H1 (cell line): ENCODE measurements at regions not wholly inside any gene's neighbourhood (a gene's known extent, or its start where the extent isn't known, plus 50 kb on each side); places are given as distances from the start of the nearest gene placed in this dataset.

ENCODE experiments used
- CTCF ChIA-PET: fragments of 300-600 bp; sonication (Branson Sonifier 250); formaldehyde crosslinking; loops from one replicate; lab custom pipeline; 2021; ENCODE audit not compliant: partially characterized antibody; lab: Charles Lee
- POLR2A ChIA-PET: fragments of 300-600 bp; sonication (Branson Sonifier 250); formaldehyde crosslinking; loops from one replicate; lab custom pipeline; 2021; ENCODE audit warnings: inconsistent platforms; ENCODE audit not compliant: partially characterized antibody; lab: Charles Lee
- DNase-seq, 2 experiments: peaks; one replicate each; pipeline versions ENCODE4 v3.0.0 to v3.0.0-alpha.2; 2010 to 2022; ENCODE audit warnings: low spot score in 2 of 2, low read depth in 1 of 2, mixed read lengths in 1 of 2
- FAIRE-seq: peaks from 2 replicates; lab custom pipeline; 2011; peaks lifted over from hg19 to GRCh38; lab: Jason Lieb, UNC
- H2AFZ ChIP-seq: 2 replicates; pipeline ENCODE4 v1.8.1; 2012; ENCODE audit warnings: low read length, inconsistent platforms
- H2AK5ac ChIP-seq: 2 replicates; pipeline ENCODE4 v1.6.1; 2013; ENCODE audit warnings: low read depth, low read length
- H2BK120ac ChIP-seq: replicated peaks from 2 replicates; pipeline ENCODE3; 2013; ENCODE audit warnings: low read depth, low read length, inconsistent platforms
- H2BK12ac ChIP-seq: 2 replicates; pipeline ENCODE4 v1.6.1; 2013; ENCODE audit warnings: low read depth, low read length
- H2BK15ac ChIP-seq: 2 replicates; pipeline ENCODE4 v1.6.1; 2013; ENCODE audit warnings: low read length
- H2BK20ac ChIP-seq: 2 replicates; pipeline ENCODE4 v1.6.1; 2013; ENCODE audit warnings: low read length
- H2BK5ac ChIP-seq: 2 replicates; pipeline ENCODE4 v1.6.1; 2013; ENCODE audit warnings: low read depth, low read length
- H3K14ac ChIP-seq: 2 replicates; pipeline ENCODE4 v1.6.1; 2013; ENCODE audit warnings: inconsistent platforms; ENCODE audit not compliant: insufficient read length
- H3K18ac ChIP-seq: 2 replicates; pipeline ENCODE4 v1.6.1; 2013; ENCODE audit warnings: low read length; ENCODE audit errors: extremely low read depth
- H3K23ac ChIP-seq: 2 replicates; pipeline ENCODE4 v1.6.1; 2013; ENCODE audit warnings: inconsistent platforms; ENCODE audit not compliant: insufficient read length
- H3K23me2 ChIP-seq: 2 replicates; pipeline ENCODE4 v1.6.1; 2013; ENCODE audit warnings: low read depth, low read length
- H3K27ac ChIP-seq: 2 replicates; pipeline ENCODE4 v1.6.1; 2011; ENCODE audit warnings: low read depth, low read length, inconsistent platforms
- H3K27me3 ChIP-seq, 4 experiments: replicated peaks in 1 of 4; 1 replicate in 1 of 4; 2 replicates in 3 of 4; pipeline versions ENCODE4 v1.6.1 to v1.8.1; 2011 to 2013; ENCODE audit warnings: low read length in 3 of 4, mild to moderate bottlenecking in 3 of 4, inconsistent platforms in 2 of 4, mixed read lengths in 2 of 4, moderate library complexity in 1 of 4; ENCODE audit not compliant: control insufficient read depth in 3 of 4, insufficient read depth in 3 of 4; ENCODE audit errors: extremely low read depth in 1 of 4
- H3K36me3 ChIP-seq, 4 experiments: 2 replicates each; pipeline versions ENCODE4 v1.6.1 to v1.8.1; 2011 to 2013; ENCODE audit warnings: mild to moderate bottlenecking in 4 of 4, low read length in 3 of 4, moderate library complexity in 2 of 4, control low read depth in 1 of 4, inconsistent platforms in 1 of 4; ENCODE audit not compliant: insufficient read depth in 4 of 4, control insufficient read depth in 2 of 4
- H3K4ac ChIP-seq: replicated peaks from 2 replicates; pipeline ENCODE3; 2013; ENCODE audit warnings: low read length, low read depth, mixed read lengths, inconsistent platforms; ENCODE audit not compliant: insufficient read length
- H3K4me1 ChIP-seq, 4 experiments: replicated peaks in 1 of 4; 1 replicate in 1 of 4; 2 replicates in 3 of 4; pipeline versions ENCODE4 v1.6.1 to v1.8.1; 2011 to 2013; ENCODE audit warnings: low read length in 3 of 4, inconsistent platforms in 2 of 4, mixed read lengths in 1 of 4; ENCODE audit not compliant: insufficient read depth in 4 of 4, control insufficient read depth in 3 of 4
- H3K4me2 ChIP-seq, 2 experiments: 2 replicates each; pipeline versions ENCODE4 v1.6.1 to v1.8.1; 2011 to 2013; ENCODE audit warnings: low read depth in 2 of 2, low read length in 2 of 2, control low read depth in 1 of 2, inconsistent platforms in 1 of 2, mild to moderate bottlenecking in 1 of 2; ENCODE audit not compliant: insufficient read depth in 1 of 2
- H3K4me3 ChIP-seq, 4 experiments: fragments of 200-600, 300-600 bp in 1 of 4; sonication (generic), shearing (Covaris generic), sonication (Bioruptor Twin) in 1 of 4; 2 replicates each; pipeline versions ENCODE4 v1.5.1 to v1.8.1; 2011 to 2016; ENCODE audit warnings: low read length in 4 of 4, low read depth in 3 of 4, control low read depth in 2 of 4, inconsistent platforms in 2 of 4, mild to moderate bottlenecking in 2 of 4, mixed read lengths in 1 of 4, moderate library complexity in 1 of 4; ENCODE audit not compliant: insufficient read depth in 2 of 4; ENCODE audit errors: extremely low read depth in 1 of 4
- H3K56ac ChIP-seq: replicated peaks from 2 replicates; pipeline ENCODE3; 2013; ENCODE audit warnings: low read depth, mild to moderate bottlenecking, mixed read lengths, low read length, inconsistent platforms; ENCODE audit not compliant: insufficient read length
- H3K79me1 ChIP-seq: 2 replicates; pipeline ENCODE4 v1.6.1; 2013; ENCODE audit warnings: low read depth, low read length, control low read depth
- H3K79me2 ChIP-seq, 2 experiments: 2 replicates each; pipeline versions ENCODE4 v1.6.1 to v1.8.1; 2012 to 2013; ENCODE audit warnings: low read length in 2 of 2, mild to moderate bottlenecking in 2 of 2, inconsistent platforms in 1 of 2; ENCODE audit not compliant: insufficient read depth in 2 of 2, control insufficient read depth in 1 of 2
- H3K9ac ChIP-seq, 4 experiments: replicated peaks in 1 of 4; 1 replicate in 1 of 4; 2 replicates in 3 of 4; pipeline versions ENCODE4 v1.6.1 to v1.8.1; 2011 to 2013; ENCODE audit warnings: low read depth in 3 of 4, low read length in 3 of 4, control low read depth in 2 of 4, mild to moderate bottlenecking in 2 of 4, moderate library complexity in 2 of 4, inconsistent platforms in 1 of 4; ENCODE audit errors: extremely low read depth in 1 of 4
- H3K9me3 ChIP-seq, 2 experiments: 2 replicates each; pipeline versions ENCODE4 v1.6.1 to v1.8.1; 2012 to 2013; ENCODE audit warnings: mild to moderate bottlenecking in 2 of 2, moderate library complexity in 2 of 2, control low read depth in 1 of 2, inconsistent platforms in 1 of 2, low read depth in 1 of 2, low read length in 1 of 2, mixed read lengths in 1 of 2; ENCODE audit not compliant: insufficient read depth in 2 of 2
- H4K20me1 ChIP-seq, 2 experiments: replicated peaks in 1 of 2; 2 replicates each; pipeline versions ENCODE3 to v1.8.1; 2011 to 2013; ENCODE audit warnings: inconsistent platforms in 2 of 2, low read length in 2 of 2, mild to moderate bottlenecking in 1 of 2; ENCODE audit not compliant: insufficient read depth in 2 of 2, control insufficient read depth in 1 of 2
- H4K5ac ChIP-seq: 2 replicates; pipeline ENCODE4 v1.6.1; 2013; ENCODE audit warnings: low read length, low read depth, mixed read lengths, inconsistent platforms; ENCODE audit not compliant: insufficient read length
- H4K8ac ChIP-seq: 2 replicates; pipeline ENCODE4 v1.8.0; 2013; ENCODE audit warnings: mild to moderate bottlenecking, moderate library complexity, low read length, inconsistent platforms; ENCODE audit not compliant: insufficient read depth; ENCODE audit errors: extremely low read depth
- H4K91ac ChIP-seq: replicated peaks from 2 replicates; pipeline ENCODE3; 2013; ENCODE audit warnings: low read length, mixed read lengths, inconsistent platforms; ENCODE audit not compliant: insufficient read length
- ATF2 ChIP-seq: IDR thresholded peaks from 2 replicates; pipeline ENCODE4 v1.6.1; 2012; ENCODE audit warnings: low read length, inconsistent platforms
- CHD2 ChIP-seq: IDR thresholded peaks from 2 replicates; pipeline ENCODE4 v1.6.1; 2012; ENCODE audit warnings: low read length, improper control_type of control experiment
- JUND ChIP-seq: IDR thresholded peaks from 2 replicates; pipeline ENCODE4 v1.6.1; 2011; ENCODE audit warnings: mild to moderate bottlenecking, improper control_type of control experiment, low read length
- SAP30 ChIP-seq: fragments of 300-600 bp; sonication (generic); IDR thresholded peaks from 2 replicates; pipeline ENCODE4 v1.7.1; 2012; ENCODE audit warnings: low read length, moderate library complexity, mild to moderate bottlenecking, inconsistent platforms; ENCODE audit not compliant: insufficient read depth, insufficient replicate concordance
- SIN3A ChIP-seq, 2 experiments: IDR thresholded peaks in 1 of 2; conservative IDR thresholded peaks in 1 of 2; 2 replicates each; pipeline ENCODE4 v1.6.1; 2011 to 2012; ENCODE audit warnings: low read length in 2 of 2, improper control_type of control experiment in 1 of 2, low read depth in 1 of 2, mild to moderate bottlenecking in 1 of 2
- SIRT6 ChIP-seq: IDR thresholded peaks from one replicate; pipeline ENCODE4 v1.7.1; 2012; ENCODE audit warnings: low read length, inconsistent platforms
- SP4 ChIP-seq: IDR thresholded peaks from 2 replicates; pipeline ENCODE4 v1.6.1; 2012; ENCODE audit warnings: low read length, inconsistent platforms
- SRF ChIP-seq: IDR thresholded peaks from 2 replicates; pipeline ENCODE4 v1.6.1; 2011; ENCODE audit warnings: mild to moderate bottlenecking, low read depth, low read length, moderate library complexity
- SUZ12 ChIP-seq: fragments of 200-600 bp; sonication (generic); IDR thresholded peaks from 2 replicates; pipeline ENCODE4 v1.6.1; 2012; ENCODE audit warnings: mild to moderate bottlenecking, inconsistent platforms, low read length, moderate library complexity, mixed read lengths
- WGBS, 2 experiments: shearing (Covaris generic) in 1 of 2; methylation state at CpG; one replicate each; pipeline versions ENCODE4 v1.1.6 to v1.1.7; 2013 to 2015; ENCODE audit warnings: low lambda C conversion rate in 2 of 2, mixed read lengths in 2 of 2, inconsistent platforms in 1 of 2, low coverage in 1 of 2, missing lambda C conversion rate in 1 of 2; ENCODE audit not compliant: insufficient replicate concordance in 2 of 2, insufficient coverage in 1 of 2, insufficient read length in 1 of 2; ENCODE audit errors: extremely low coverage in 1 of 2, missing lambda C conversion rate in 1 of 2; 5-methylcytosine and 5-hydroxymethylcytosine counted together

- no peak overlapping the region for H2AFZ ChIP-seq
- H3K18ac ChIP-seq, result no peak overlapping the region
- CTCF ChIA-PET, result interaction anchor here (1.4 to 1.5 kb wide), 2 partner anchors 19 to 25 kb away, joined by 3 to 4 read pairs; no protein-coding TSS in a partner anchor
- no peaks in the 10 kb centered on the region for H3K79me2 ChIP-seq
- no peak overlapping the region for H3K4me3 ChIP-seq
- no peaks in the 10 kb centered on the region for H3K27me3 ChIP-seq
- no peaks in the 10 kb centered on the region; the same call in 1 of the 2 replicates for H3K23me2 ChIP-seq
- H3K9ac ChIP-seq, result no peak overlapping the region
- POLR2A ChIA-PET, result no interaction called here
- no peak overlapping the region for H4K5ac ChIP-seq
- no peaks in the 10 kb centered on the region for H3K36me3 ChIP-seq
- DNase-seq (no peak), FAIRE-seq (no peak)
- H4K91ac ChIP-seq, result no peak overlapping the region
- H3K27ac ChIP-seq, result no peak overlapping the region
- H2BK5ac ChIP-seq, result no peak overlapping the region
- no peaks in the 10 kb centered on the region for H3K79me1 ChIP-seq
- no peak overlapping the region for H3K56ac ChIP-seq
- H3K9me3 ChIP-seq, result no peaks in the 10 kb centered on the region
- H3K4me2 ChIP-seq, result no peak overlapping the region
- H2AK5ac ChIP-seq, result no peak overlapping the region
- no peak overlapping the region for H2BK15ac ChIP-seq
- no peak overlapping the region for H3K4ac ChIP-seq
- no peaks in the 10 kb centered on the region for H4K20me1 ChIP-seq
- no peak overlapping the region for H4K8ac ChIP-seq
- WGBS, 2 experiments, result 79% methylated on average over 4 of the region's 4 CpGs; no CpG with 5 or more reads in 1 of the 2 experiments
- no peak overlapping the region for H2BK12ac ChIP-seq
- H3K14ac ChIP-seq, result no peak overlapping the region
- H3K23ac ChIP-seq, result no peak overlapping the region
- H2BK120ac ChIP-seq, result no peak overlapping the region
- no peaks in the 10 kb centered on the region for H3K4me1 ChIP-seq
- no peak overlapping the region for H2BK20ac ChIP-seq
- TF ChIP-seq SUZ12 (no peak), JUND (no peak), SAP30 (no peak), SRF (no peak), SIN3A (conservative IDR thresholded peaks at IDR 0.05 in 1 of 2, IDR thresholded peaks at IDR 0.05 in 1 of 2; ENCODE audit: low read depth in 1 of 2, low read length in 2 of 2) (no peak), ATF2 (no peak), SP4 (no peak), SIRT6 (no peak), CHD2 (no peak)
Observed at GRCh38 chr14:62251237-62251636, 489.0 kb downstream of the SNAPC1 start.
